ENCODE measurements at regions not wholly inside any gene's neighbourhood (a gene's known extent, or its start where the extent isn't known, plus 50 kb on each side); places are given as distances from the start of the nearest gene placed in this dataset.
"Not testable (repeated sequence)": the region's sequence is repeated elsewhere in the genome, so short reads cannot be mapped to it uniquely, and the experiment has no call there.

DNA sequence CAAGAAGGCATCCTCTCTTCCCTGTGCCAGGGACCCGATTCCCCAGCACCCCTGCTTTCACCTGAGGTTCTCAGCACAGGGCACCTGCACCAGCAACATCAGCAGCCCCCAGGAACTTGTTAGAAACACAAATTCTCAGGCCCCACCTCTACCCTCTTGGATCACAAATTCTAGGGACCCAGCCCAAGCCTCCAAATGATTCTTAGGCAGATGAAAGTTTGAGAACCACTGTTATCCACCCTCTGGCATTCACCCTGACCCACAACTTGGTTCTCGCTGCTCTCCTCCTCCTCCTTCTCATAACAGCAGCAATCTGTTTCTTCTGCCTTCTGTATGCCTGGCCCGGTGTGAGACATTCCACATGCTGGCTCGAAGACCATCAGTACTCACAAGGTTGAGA, 60.3 kb upstream of the HIVEP3 start:
- DNase-seq, result no peak

DNA sequence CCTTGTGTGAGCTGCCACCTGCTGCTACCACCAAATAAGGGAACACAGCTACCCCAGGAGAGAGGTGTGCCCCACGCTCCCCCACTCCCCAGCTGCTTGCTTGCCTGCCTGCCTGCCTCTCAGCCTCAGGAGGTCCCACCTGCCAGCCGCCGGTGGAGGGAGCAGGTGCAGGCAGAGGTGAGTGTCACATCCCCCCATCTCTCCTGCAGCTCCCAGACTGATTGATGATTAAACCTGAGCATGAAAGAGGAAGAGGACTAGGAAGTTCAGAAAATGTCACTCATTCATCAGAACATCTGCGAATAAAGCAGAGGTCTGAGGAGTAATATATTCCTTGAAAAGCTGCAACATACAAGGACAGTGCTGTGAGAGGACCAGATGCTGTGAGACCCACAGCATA, 58.6 kb upstream of the HIVEP3 start:
- no peak for DNase-seq

DNA sequence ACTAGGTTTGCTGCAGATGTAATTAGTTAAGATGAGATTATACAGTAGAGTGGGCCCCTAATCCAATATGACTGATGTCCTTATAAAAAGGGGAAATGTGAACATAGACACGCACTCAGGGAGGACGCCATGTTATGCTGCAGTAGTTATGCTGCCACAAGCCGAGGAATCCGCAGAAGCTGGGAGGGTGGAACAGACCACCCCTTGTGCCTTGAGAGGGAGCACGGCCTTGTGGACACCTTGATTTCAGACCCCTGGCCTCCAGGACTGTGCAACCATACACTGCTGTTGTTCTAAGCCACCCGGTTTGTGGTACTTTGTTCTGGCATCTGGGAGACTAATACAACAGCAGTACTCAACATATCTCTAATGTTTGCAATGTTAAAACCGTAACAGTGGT, 57.9 kb upstream of the HIVEP3 start:
- no peak for DNase-seq

DNA sequence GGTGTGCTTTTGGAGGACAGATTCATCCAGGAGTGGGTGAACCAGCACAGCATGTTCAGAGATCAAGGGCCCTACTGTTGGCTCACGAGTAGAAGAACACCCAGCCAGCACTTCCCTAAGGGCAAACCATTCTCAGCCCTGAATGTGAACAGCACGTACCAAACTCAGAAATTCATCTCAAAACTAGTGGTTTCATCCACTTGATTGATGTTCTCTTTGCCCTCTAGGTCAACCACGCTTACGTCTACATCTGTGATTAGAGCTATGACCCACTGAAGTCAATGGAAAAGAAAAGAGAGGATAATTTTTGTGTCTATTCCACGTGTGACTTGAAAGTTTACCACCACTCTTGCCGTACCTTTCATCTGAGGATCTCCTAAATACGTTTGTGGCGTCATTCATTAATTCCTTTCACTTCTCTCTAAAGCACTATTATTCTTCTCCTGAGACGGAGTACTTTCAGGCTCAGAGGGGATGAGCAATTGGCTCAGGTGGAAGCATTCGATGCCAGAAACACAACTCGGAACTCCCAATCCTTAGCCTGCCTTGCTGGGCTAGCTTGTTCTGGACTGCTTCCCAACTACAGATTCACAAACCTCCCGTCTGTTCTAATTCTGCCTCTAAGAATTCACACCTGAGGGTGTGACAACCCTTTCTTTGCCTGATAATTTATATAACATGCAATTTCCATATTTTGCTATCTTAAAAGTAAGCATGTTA, 57.3 kb upstream of the HIVEP3 start:
- DNase-seq, result no peak

DNA sequence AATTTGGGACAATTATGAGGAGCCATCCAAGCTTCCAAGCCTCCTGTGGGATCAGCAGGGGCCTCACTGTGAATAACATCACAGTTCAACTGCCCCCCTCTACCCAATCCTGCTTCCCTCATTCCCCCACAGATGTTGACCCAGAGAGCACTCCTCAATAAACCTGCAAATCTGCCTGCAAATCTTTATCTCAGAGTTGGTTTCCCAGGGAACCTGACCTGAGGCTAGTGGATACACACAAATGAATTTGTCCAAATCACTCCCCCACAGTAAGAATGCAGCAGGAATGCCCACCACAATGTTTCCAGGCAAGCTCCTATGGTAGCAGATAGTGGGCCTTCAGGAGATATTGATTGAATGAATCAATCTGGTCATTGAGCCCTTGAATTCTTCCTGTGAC, 56.4 kb upstream of the HIVEP3 start:
- no peak for DNase-seq

DNA sequence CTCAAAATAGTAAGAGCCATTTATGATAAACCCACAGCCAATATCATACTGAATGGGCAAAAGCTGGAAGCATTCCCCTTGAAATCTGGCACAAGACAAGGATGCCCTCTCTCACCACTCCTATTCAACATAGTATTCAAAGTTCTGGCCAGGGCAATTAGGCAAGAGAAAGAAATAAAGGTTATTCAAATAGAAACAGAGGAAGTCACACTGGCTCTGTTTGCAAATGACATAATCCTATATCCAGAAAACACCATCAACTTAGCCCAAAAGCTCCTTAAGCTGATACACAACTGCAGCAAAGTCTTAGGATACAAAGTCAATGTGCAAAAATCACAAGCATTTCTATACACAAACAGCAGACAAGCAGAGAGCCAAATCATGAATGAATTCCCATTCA, 49.8 kb upstream of the HIVEP3 start:
- DNase-seq, result not testable (repeated sequence)

Data from activated CD4-positive, alpha-beta T cell treated with anti-CD3 and anti-CD28 coated beads, Interleukin-2, amount 50 U/mL, for 4 hours (primary cell).